H4 (cell line): ENCODE measurements at regions not wholly inside any gene's neighbourhood (a gene's known extent, or its start where the extent isn't known, plus 50 kb on each side); places are given as distances from the start of the nearest gene placed in this dataset.
"Not testable (repeated sequence)": the region's sequence is repeated elsewhere in the genome, so short reads cannot be mapped to it uniquely, and the experiment has no call there.

Experiments used
- DNase-seq: peaks from one replicate; pipeline ENCODE4 v3.0.0-alpha.2; 2015; ENCODE audit warnings: low spot score

GRCh38 chr12:73677520-73678291 is 859.9 kb upstream of the ATXN7L3B start:
- no peak for DNase-seq

- no peak for DNase-seq
These were observed 859.3 kb upstream of the ATXN7L3B start for GRCh38 chr12:73678335-73678734.

DNA sequence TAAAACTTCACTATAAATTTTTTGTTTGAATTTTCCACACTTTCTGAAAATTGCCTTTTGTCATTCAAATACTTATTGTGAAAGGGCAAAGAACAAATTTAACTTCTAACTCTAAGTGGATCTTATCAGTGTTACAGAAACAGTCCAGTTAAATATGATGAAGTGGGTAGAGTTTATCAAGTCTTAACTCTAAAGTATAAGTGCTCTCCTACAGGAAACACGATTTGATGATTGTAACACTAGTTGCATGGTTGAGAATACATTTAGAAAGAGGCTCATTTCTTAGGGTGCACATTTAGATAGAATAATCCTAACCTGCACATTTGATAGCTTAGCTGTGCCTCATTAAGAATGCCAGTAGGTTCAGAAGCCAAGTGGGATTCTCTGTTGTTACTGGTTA is 838.3 kb upstream of the ATXN7L3B start:
- DNase-seq: no peak

DNA sequence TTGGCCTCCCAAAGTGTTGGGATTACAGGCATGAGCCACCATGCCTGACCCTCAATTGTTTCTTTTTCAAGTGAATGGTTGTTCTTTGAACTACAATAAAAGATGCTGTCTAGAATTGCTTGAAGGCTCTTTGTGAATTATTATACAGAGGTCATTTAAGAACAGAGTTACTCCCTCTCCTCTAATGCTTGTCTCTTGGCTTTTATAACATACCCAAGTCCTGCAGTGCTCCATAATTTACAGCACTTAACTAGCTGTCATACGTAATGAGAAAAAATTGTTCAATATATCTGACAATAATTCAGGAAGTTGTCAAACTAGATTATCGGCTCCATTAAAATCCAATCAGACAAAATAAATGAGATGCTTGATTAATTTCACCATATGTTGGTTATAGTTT is 823.0 kb upstream of the ATXN7L3B start:
- DNase-seq: no peak

GRCh38 chr12:73716143-73716542 is 821.5 kb upstream of the ATXN7L3B start:
- DNase-seq: not testable (repeated sequence)

GRCh38 chr12:73719223-73719622 is 818.4 kb upstream of the ATXN7L3B start:
- no peak for DNase-seq

- no peak for DNase-seq
These were observed 810.8 kb upstream of the ATXN7L3B start for GRCh38 chr12:73726881-73727280.

- DNase-seq: peak; percentile 6
These were observed 806.0 kb upstream of the ATXN7L3B start for GRCh38 chr12:73731658-73732057.

DNA sequence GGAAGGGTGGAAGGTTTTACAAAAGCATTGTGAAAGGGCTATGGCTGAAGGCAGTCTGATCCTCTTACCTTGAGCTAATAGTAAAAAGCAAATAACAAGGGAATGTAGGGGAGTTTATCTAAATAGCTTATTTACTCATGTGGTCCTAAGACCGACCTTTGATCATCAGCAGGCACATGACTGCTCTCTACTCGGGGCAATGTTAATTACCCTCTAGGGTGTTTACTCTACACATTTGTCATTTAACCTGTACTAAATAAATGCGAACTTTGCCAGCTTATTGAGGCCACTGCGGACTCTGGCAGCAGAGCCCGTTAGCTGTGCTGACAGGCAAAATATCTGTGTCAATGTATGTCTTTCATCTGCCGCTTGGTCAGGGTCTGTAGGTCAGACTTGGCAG is 768.3 kb upstream of the ATXN7L3B start:
- DNase-seq: no peak

GRCh38 chr12:73798523-73798922 is 739.1 kb upstream of the ATXN7L3B start:
- DNase-seq: peak; percentile 53

DNA sequence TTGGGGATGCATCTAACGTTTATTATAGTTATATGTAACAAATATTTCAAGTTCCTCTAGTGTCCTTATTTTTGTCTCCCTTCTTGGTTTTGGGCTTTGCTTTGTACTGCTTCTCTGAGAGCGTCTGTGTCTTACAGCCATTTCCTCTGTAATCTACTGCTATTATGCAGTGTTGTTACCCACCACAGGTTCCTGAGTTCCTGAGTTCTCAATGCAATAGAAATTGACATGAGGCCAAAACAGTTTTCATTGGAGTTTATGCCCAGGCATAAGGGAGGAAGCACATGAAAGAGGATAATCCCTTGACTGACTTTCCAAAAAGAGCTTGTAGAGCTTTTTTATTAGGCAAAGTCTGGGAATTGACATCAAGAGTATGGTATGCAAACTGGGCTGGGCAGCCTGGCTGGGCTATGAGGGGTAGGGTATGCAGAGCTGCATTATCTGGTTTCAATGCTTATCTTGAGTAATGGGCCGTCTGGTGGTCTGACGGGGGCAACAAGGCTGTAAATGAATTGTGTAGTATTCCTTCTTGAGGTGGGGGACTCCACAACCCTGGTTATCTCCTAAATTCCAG is 722.5 kb upstream of the ATXN7L3B start:
- no peak for DNase-seq

DNA sequence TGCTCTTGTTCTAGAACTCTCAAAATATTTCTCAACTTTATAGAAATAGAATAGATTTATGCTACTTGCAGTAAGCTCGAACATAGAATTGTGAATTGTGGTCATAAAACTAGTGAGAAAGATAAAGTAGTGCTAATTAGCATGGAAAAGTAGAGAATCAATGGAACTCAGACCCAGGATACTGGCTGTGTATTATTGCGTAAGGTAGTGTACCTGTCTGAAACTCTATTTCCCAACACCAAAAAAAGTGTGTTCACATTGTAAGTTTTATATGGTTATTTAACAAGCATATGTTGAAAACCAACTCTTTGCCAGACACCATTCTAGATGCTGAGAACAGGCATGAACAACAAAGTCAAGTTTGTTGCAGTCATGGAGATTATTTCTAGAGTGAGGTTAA is 720.5 kb upstream of the ATXN7L3B start:
- no peak for DNase-seq

DNA sequence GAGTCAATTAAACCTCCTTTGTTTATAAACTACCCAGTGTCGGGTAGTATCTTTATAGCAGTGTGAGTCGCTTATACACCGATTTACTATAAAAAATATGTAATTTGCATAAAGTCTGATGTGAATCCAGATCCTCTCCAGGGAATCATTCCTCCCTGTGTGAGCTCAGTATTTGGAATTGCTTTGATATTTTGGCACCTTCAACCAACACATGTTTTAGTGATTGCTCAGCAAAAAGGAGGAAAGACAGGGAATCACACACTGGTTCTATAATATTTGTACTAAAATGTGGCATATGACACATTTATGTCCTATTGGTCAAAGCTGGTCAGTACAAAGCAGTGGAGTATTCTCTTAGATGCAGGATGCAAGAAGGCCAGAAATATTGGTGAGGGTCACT is 703.9 kb upstream of the ATXN7L3B start:
- DNase-seq: no peak

GRCh38 chr12:73841963-73842362 is 695.7 kb upstream of the ATXN7L3B start:
- DNase-seq: no peak

DNA sequence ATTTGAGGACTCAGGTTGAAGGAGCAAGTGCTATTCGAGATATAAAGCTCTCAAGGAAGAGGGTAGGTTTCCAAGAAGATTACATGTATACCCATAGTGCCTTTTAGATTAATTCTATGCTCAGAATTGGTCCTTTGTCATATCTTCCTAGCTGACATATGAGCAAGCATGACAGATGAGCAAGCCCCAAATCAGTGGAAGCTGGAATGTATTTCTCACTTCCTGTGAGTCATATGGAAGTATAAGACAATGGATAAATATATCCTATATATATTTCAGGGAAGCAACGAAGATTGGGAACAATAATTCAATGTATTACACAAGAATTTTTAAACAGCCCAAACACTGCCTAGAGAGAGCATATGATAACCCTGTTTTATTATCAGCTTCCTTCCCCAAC is 674.1 kb upstream of the ATXN7L3B start:
- DNase-seq: no peak

DNA sequence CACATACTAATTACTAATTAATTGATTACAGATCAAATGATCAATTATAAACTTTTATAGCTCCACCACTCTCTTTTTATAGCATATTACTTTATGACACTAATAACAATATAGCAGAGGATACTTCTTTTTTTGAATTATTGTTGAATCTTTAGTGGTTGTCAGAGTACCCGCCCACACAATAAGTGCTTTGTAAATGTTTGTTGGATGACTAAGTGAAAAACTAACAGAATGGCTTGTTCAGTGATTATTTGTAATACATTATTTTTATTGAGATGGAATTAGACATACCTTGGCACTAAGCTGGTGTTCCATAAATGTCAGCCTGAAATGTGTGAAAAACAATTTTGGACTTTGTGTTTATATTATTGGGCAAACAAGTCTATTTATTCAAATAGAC is 670.5 kb upstream of the ATXN7L3B start:
- DNase-seq: no peak

GRCh38 chr12:73877291-73877690 is 660.3 kb upstream of the ATXN7L3B start:
- DNase-seq: not testable (repeated sequence)

GRCh38 chr12:73892201-73892600 is 645.4 kb upstream of the ATXN7L3B start:
- peak; percentile 58 for DNase-seq

DNA sequence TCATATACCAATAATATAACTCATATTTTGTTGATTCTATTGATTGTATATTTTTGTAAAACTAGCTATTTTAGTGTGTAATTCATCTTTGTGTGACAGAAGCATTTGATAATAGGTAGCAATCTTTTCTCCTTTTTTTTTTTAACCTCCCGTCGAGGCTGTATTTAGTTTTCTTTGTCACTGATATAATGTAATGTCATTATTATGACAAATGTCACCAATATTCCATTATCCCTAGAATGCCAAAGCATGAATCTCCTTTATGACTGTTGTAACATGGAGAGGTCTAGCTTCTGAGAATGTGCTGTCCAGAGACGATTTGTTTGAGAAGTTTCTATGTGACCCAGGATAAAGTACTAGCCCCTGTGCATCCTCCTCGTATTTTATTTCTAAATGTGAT is 639.0 kb upstream of the ATXN7L3B start:
- no peak for DNase-seq

DNA sequence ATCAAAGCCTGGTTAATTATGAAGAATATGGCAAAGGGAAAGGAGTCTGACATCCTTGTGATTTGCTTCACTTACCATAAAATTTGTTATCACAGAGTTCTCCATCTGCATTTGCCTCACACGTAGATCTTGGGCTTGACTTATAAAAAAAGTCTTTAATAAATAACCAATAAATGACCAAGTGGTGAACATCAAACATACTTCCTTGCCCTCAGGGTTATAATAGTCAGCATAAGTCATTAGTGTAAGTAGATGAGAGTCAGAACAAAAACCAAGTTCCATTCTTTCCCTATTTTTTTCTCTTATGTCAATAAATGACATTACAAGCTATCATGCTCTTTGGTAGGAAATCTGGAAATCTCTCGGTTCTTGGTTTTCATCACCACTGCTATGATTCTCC is 635.4 kb upstream of the ATXN7L3B start:
- DNase-seq: no peak

DNA sequence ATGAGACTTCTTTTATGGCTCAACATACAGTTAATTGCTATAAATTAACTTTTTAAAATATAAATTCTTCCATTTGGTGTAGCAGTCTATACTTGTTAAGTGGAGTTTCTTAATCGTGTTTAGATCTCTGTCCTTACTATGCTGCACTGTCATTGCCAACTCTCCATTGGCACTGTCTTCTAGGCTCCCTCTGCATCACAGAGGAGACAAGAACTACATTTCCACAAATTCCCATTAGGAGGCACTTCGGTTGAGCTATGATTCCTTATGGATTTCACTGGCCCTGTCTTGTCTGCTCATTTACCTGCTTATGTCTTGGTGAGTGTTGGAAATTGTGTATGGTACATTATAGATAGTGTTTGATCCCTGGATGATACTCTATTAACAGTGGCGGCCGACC is 630.9 kb upstream of the ATXN7L3B start:
- DNase-seq: no peak

- DNase-seq: peak; percentile 31
These were observed 601.8 kb upstream of the ATXN7L3B start for GRCh38 chr12:73935817-73936216.

DNA sequence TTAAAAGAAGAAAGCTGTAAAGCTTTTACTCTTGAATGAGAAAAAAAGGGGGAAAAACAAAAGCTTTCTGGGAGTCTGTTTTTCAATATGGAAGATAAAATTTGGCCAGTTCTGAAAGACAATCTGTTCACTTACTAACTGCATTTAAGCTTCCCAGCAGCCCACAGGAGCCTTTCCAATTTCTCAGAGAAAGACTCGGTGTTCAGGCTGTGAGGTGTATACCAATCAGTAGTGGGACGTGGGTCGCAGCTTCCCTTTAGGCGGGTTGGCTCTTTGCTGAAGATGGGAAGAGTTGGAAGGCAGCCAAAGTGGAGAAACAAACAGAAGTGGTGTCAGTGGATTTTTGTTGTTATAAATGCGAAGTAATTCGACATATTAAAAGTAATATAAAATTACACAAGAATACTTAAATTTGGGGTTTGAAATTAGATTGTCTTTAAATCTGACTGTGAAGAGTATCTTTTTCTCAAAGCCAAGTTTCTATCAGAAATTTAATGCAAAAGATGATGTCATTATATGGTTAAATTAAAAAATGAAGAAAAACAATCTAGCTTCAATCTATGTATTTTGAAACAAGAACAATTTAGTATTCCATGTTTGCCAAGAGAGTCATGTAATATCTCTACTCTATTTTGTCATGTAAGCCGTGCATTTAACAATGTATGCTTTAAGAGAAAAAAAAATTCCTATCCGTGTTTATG is 590.2 kb upstream of the ATXN7L3B start:
- DNase-seq: no peak
